Right cardiac atrium (tissue), 5 donors: ENCODE measurements at regions not wholly inside any gene's neighbourhood (a gene's known extent, or its start where the extent isn't known, plus 50 kb on each side); places are given as distances from the start of the nearest gene placed in this dataset.

ENCODE experiments used
- ATAC-seq, 2 donors: fragments of 200-7000 bp; cut with Tn5 transposase; one replicate each; pipeline versions ENCODE4 v1.8.0 to v1.9.1; 2020; ENCODE audit warnings: moderate library complexity in 2 of 2, mild to moderate bottlenecking in 1 of 2
- DNase-seq, 3 donors: peaks; one replicate each; pipeline ENCODE4 v3.0.0-alpha.2; 2020
- H3K27ac ChIP-seq: one replicate; pipeline ENCODE4 v1.5.1; 2013; ENCODE audit warnings: mild to moderate bottlenecking, low read length, control low read depth, moderate library complexity
- H3K27me3 ChIP-seq: one replicate; pipeline ENCODE4 v1.6.1; 2013; ENCODE audit not compliant: control insufficient read depth, insufficient read depth
- H3K4me1 ChIP-seq: one replicate; pipeline ENCODE4 v1.6.1; 2013; ENCODE audit warnings: low read length; ENCODE audit not compliant: control insufficient read depth, insufficient read depth
- H3K4me3 ChIP-seq: one replicate; pipeline ENCODE4 v1.5.1; 2013; ENCODE audit warnings: low read length, control low read depth
- H3K9me3 ChIP-seq: one replicate; pipeline ENCODE4 v1.6.1; 2013; ENCODE audit warnings: low read length; ENCODE audit not compliant: control insufficient read depth
- WGBS: extraction: QIAGEN DNeasy Blood & Tissue Kit; methylation state at CpG from one replicate; pipeline ENCODE4 v1.1.7; 2013; 5-methylcytosine and 5-hydroxymethylcytosine counted together
- intact Hi-C, 4 donors: fragments of 100-400 bp; cut with DNase I; formaldehyde crosslinking; loops; one replicate each; pipeline versions ENCODE4 v1.11.0 to v1.14.0; 2022 to 2023
- donor health status: healthy with polysubstance abuse.
- donor health status: DM: no; HTN: yes; CAD: no.
- donor health status: DM: no; HTN: no; CAD: no.
- donor health status: DM: no; HTN: yes; CAD: no; lungs with severe emphysema.
- donor health status: DM: yes; HTN: yes; CAD: no.

GRCh38 chr4:79082997-79083396 is 143.8 kb upstream of the PAQR3 start:
- 60% methylated on average over 6 of the region's 6 CpGs for WGBS

GRCh38 chr4:79081973-79082372 is 142.7 kb upstream of the PAQR3 start:
- Histone ChIP-seq H3K4me1 (no peaks in the 10 kb centered on the region), H3K27ac (no peak overlapping the region), H3K4me3 (no peak overlapping the region), H3K27me3 (no peaks in the 10 kb centered on the region), H3K9me3 (no peaks in the 10 kb centered on the region)
- no peak for DNase-seq
- intact Hi-C loops, result no loop called here
- ATAC-seq, result no peak
- 51% methylated on average over 1 of the region's 1 CpG for WGBS

More at GRCh38 chr4:79082997-79083396, 143.8 kb upstream of the PAQR3 start:
- Histone ChIP-seq H3K27ac (no peak overlapping the region), H3K4me3 (no peak overlapping the region), H3K4me1 (no peaks in the 10 kb centered on the region), H3K27me3 (no peaks in the 10 kb centered on the region), H3K9me3 (no peaks in the 10 kb centered on the region)
- intact Hi-C loops, result no loop called here
- no peak for DNase-seq
- no peak for ATAC-seq

DNA sequence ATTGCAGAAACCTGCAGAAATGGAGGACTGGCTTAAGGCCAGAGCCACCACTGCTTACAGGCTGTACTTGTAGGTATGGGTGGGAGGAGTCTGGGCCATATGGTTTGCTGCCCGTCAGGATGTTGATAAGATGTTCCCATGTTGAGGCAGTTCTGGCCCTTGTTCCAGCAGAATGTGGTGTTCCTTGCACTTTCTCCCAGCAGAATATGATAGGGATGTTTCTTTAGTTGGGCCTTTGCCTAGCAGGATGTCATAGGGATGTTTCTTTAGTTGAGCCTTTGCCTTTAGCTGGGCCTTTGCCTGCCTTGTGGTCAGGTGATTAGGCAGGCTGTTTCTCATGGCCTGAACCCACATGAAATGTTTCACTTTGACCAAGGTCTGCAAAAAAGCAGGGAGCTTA is 139.1 kb upstream of the PAQR3 start:
- WGBS, result 13% methylated on average over 1 of the region's 1 CpG
- peak in 1 of 2 donors; percentile 56 for ATAC-seq
- intact Hi-C loops, result no loop called here
- Histone ChIP-seq H3K27ac (no peak overlapping the region), H3K27me3 (no peaks in the 10 kb centered on the region), H3K4me1 (no peaks in the 10 kb centered on the region), H3K9me3 (no peaks in the 10 kb centered on the region), H3K4me3 (no peak overlapping the region)
- DNase-seq, result peak in 1 of 3 donors; percentile 38

DNA sequence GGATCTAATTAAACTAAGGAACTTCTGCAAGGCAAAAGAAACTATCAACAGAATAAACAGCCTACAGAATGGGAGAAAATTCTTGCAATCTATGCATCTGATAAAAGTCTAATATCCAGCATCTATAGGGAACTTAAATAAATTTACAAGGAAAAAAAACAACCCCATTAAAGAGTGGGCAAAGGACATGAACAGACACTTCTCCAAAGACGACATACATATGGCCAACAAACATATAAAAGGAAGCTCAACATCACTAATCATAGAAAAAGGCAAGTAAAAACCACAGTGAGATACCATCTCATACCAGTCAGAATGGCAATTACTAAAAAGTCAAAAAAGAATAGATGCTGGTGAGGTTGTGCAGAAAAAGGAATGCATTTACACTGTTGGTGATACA is 134.8 kb upstream of the PAQR3 start:
- no peak for DNase-seq
- no peak overlapping the region for H3K27ac ChIP-seq
- intact Hi-C loops, result no loop called here
- H3K4me1 ChIP-seq, result no peaks in the 10 kb centered on the region
- WGBS, result 83% methylated on average over 1 of the region's 1 CpG
- H3K9me3 ChIP-seq, result no peaks in the 10 kb centered on the region
- no peaks in the 10 kb centered on the region for H3K27me3 ChIP-seq
- ATAC-seq, result no peak
- no peak overlapping the region for H3K4me3 ChIP-seq

GRCh38 chr4:79073471-79073870 is 134.2 kb upstream of the PAQR3 start:
- intact Hi-C loops, result no loop called here
- no peaks in the 10 kb centered on the region for H3K27me3 ChIP-seq
- H3K27ac ChIP-seq, result no peak overlapping the region
- H3K4me1 ChIP-seq, result no peaks in the 10 kb centered on the region
- no peak for DNase-seq
- H3K9me3 ChIP-seq, result no peaks in the 10 kb centered on the region
- WGBS, result 34% methylated on average over 1 of the region's 1 CpG
- H3K4me3 ChIP-seq, result no peak overlapping the region
- no peak for ATAC-seq

DNA sequence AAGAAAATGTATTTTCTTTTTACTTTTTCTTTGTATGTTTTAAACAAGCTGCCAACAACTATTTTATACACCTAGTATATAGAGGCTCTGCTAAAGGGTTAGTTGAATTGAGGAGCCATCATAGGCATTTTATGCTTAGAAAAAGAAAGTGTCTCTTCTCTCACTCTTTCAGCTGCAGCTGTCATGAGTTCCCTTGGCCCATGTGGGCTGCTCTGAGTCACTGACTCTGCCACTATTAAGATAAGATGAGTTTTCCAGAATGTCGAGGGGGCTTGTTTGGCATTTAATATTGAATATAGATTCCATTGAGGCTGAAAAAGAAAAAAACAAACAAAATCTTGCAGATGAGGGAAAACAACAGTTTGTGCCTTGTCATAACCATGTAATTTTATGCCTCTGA is 126.0 kb upstream of the PAQR3 start:
- ATAC-seq (peak in 1 of 2 donors; percentile 31), DNase-seq (peak in 1 of 3 donors; percentile 36)
- Histone ChIP-seq H3K4me1 (no peaks in the 10 kb centered on the region), H3K27me3 (no peaks in the 10 kb centered on the region), H3K27ac (no peak overlapping the region), H3K9me3 (no peaks in the 10 kb centered on the region), H3K4me3 (no peak overlapping the region)
- intact Hi-C loops, result no loop called here
- WGBS, result 10% methylated on average over 1 of the region's 1 CpG

DNA sequence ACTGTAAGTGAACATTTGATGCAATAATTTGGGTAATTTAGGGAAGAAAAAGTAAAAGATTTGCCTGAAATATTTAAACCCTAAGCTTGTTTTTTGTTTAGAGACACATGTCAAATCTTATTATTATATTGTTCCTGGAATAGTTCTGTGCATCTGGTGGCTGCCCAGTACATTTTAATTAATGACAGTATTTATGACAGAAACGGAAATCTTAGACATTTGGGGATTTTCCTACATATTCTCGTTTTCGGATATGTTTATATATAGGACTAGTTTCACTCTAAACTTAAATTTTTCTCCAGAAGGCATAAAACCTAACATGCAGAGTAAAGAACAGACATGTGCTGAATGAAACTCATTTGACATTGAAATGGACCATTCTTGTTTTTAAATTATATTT is 125.6 kb upstream of the PAQR3 start:
- H3K9me3 ChIP-seq, result no peaks in the 10 kb centered on the region
- no peak overlapping the region for H3K4me3 ChIP-seq
- DNase-seq (no peak), ATAC-seq (no peak)
- intact Hi-C loops, result no loop called here
- H3K27me3 ChIP-seq, result no peaks in the 10 kb centered on the region
- WGBS, result 68% methylated on average over 3 of the region's 3 CpGs
- no peak overlapping the region for H3K27ac ChIP-seq
- H3K4me1 ChIP-seq, result no peaks in the 10 kb centered on the region

DNA sequence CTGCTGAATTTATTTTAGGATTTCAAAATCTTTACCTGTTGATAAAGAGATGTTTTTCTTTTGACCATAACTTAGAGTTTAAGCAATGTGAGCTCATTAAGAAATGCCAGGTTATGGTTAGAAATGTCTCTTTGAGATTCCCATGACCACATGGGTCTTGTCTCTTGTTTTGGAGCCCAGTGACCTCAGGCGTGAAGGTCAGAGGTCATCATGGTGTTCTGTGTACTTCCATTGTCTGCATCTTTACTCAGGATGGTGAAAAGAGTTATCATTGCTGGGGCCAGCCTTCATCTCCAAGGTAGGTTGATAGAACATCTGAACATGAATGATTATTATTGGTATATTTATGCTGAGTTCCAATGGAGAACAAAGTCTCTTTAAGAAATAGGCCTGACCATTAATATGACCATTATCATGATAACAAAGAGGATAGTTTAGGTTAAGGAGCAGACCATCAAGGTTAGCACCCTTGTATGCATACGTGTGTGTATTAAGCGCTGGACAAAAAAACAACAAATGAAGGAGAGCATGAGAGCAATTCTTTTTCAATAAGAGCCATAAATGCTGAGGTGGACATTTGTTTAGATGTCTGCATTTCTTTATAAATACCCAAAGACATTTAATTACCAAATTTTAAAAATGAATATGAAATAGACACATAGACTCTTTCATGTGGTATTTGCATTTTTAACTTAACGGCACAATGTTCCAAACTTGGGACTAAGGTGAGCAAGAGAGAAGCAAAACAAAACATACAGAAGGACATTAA is 120.6 kb upstream of the PAQR3 start:
- WGBS, result 93% methylated on average over 4 of the region's 4 CpGs
- Histone ChIP-seq H3K27me3 (no peaks in the 10 kb centered on the region), H3K4me3 (no peak overlapping the region), H3K9me3 (no peaks in the 10 kb centered on the region), H3K27ac (no peak overlapping the region), H3K4me1 (no peaks in the 10 kb centered on the region)
- intact Hi-C loops, result no loop called here
- no peak for ATAC-seq
- DNase-seq, result no peak

DNA sequence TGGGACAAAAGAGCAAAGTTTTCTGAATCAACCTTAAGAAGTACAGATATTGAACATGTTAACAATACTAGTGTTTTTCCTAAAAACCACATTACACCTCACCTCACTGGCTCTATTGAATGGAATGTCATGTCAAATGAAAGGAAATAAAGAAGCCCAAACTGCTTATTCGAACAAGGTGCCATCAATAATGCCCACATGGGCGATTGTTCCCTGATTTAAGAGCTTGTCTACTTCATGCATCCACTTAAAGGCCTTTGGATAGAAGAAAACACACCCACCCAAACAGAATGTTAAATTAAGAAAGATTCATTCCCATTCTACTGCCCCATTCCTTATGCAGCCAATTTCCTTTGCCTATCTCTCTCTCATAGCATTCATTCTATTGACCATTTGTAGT is 118.5 kb upstream of the PAQR3 start:
- Histone ChIP-seq H3K27me3 (no peaks in the 10 kb centered on the region), H3K4me3 (no peak overlapping the region), H3K4me1 (no peaks in the 10 kb centered on the region), H3K9me3 (no peaks in the 10 kb centered on the region), H3K27ac (no peak overlapping the region)
- no peak for ATAC-seq
- no peak for DNase-seq
- intact Hi-C loops, result no loop called here
- WGBS, result 92% methylated on average over 2 of the region's 2 CpGs

- Histone ChIP-seq H3K27ac (no peak overlapping the region), H3K4me3 (no peak overlapping the region), H3K9me3 (no peaks in the 10 kb centered on the region), H3K4me1 (peaks cover 2% of the 10 kb centered on the region), H3K27me3 (no peaks in the 10 kb centered on the region)
- no peak for DNase-seq
- intact Hi-C loops, result no loop called here
- peak in 1 of 2 donors; percentile 36 for ATAC-seq
These were observed 114.5 kb upstream of the PAQR3 start for GRCh38 chr4:79053754-79054153.

- no peak for ATAC-seq
- Histone ChIP-seq H3K27ac (no peak overlapping the region), H3K27me3 (no peaks in the 10 kb centered on the region), H3K4me3 (no peak overlapping the region), H3K9me3 (no peaks in the 10 kb centered on the region), H3K4me1 (peaks cover 4% of the 10 kb centered on the region)
- DNase-seq, result peak in 1 of 3 donors; percentile 25
- intact Hi-C loops, result no loop called here
- WGBS, result 85% methylated on average over 6 of the region's 6 CpGs
These were observed 111.3 kb upstream of the PAQR3 start for GRCh38 chr4:79050541-79050880.
